ENCODE measurements at regions not wholly inside any gene's neighbourhood (a gene's known extent, or its start where the extent isn't known, plus 50 kb on each side); places are given as distances from the start of the nearest gene placed in this dataset.

GRCh38 chr10:128210215-128211063 lies 84.2 kb upstream of the MKI67 start:
- H3K36me3 ChIP-seq (ENCODE audit: control insufficient read depth in 4 of 4, insufficient read depth in 3 of 4, low read depth in 1 of 4, low read length in 3 of 4): no peaks in the 10 kb centered on the region
- peak overlapping the region in 1 of 2 donors; percentile 71 for H3K9ac ChIP-seq (ENCODE audit: low read depth in 1 of 2, low read length in 2 of 2)
- H3K4me3 ChIP-seq (ENCODE audit: low read depth in 1 of 3, low read length in 3 of 3): peak overlapping the region; percentile 68 to 77 (median 70)
- WGBS: 4% methylated on average over 91 of the region's 91 CpGs
- peaks cover 0 to 6% (median 4%) of the 10 kb centered on the region in 4 donors for H3K4me1 ChIP-seq (ENCODE audit: control insufficient read depth in 4 of 4, insufficient read depth in 4 of 4, low read length in 3 of 4)
- TF ChIP-seq RAD21 (IDR thresholded peaks at IDR 0.05) (peak in 1 of 2 donors; percentile 61), YY1 (IDR thresholded peaks at IDR 0.05) (no peak), CTCF (IDR thresholded peaks at IDR 0.05; ENCODE audit: low read depth, low read length, missing input control) (peak; percentile 75), HNF4A (conservative IDR thresholded peaks at IDR 0.05) (peak in 1 of 2 donors; percentile 13)
- H3K27me3 ChIP-seq (ENCODE audit: control insufficient read depth in 4 of 4, insufficient read depth in 4 of 4, low read length in 3 of 4): no peaks in the 10 kb centered on the region
- no peaks in the 10 kb centered on the region for H3K9me3 ChIP-seq (ENCODE audit: control insufficient read depth in 4 of 4, low read length in 3 of 4)
- peak overlapping the region in 1 of 2 donors; percentile 50 for H3K27ac ChIP-seq (ENCODE audit: low read depth in 1 of 2, low read length in 2 of 2)
- peak; percentile 77 for DNase-seq (ENCODE audit: low spot score)

GRCh38 chr10:128211064-128211504 lies 84.9 kb upstream of the MKI67 start:
- peak overlapping the region in 1 of 3 donors; percentile 77 for H3K4me3 ChIP-seq (ENCODE audit: low read depth in 1 of 3, low read length in 3 of 3)

GRCh38 chr10:128211953-128212727 lies 85.9 kb upstream of the MKI67 start:
- Histone ChIP-seq H3K4me3 (ENCODE audit: low read depth in 1 of 3, low read length in 3 of 3) (no peak overlapping the region), H3K9ac (ENCODE audit: low read depth in 1 of 2, low read length in 2 of 2) (no peak overlapping the region), H3K36me3 (ENCODE audit: control insufficient read depth in 4 of 4, insufficient read depth in 3 of 4, low read depth in 1 of 4, low read length in 3 of 4) (no peaks in the 10 kb centered on the region), H3K27ac (ENCODE audit: low read depth in 1 of 2, low read length in 2 of 2) (no peak overlapping the region), H3K9me3 (ENCODE audit: control insufficient read depth in 4 of 4, low read length in 3 of 4) (no peaks in the 10 kb centered on the region), H3K4me1 (ENCODE audit: control insufficient read depth in 4 of 4, insufficient read depth in 4 of 4, low read length in 3 of 4) (peaks cover 0 to 6% (median 4%) of the 10 kb centered on the region in 4 donors), H3K27me3 (ENCODE audit: control insufficient read depth in 4 of 4, insufficient read depth in 4 of 4, low read length in 3 of 4) (no peaks in the 10 kb centered on the region)
- WGBS: 25% methylated on average over 32 of the region's 32 CpGs
- DNase-seq (ENCODE audit: low spot score): peak; percentile 83
- no peak for TF ChIP-seq HNF4A (conservative IDR thresholded peaks at IDR 0.05)
- TF ChIP-seq CTCF (IDR thresholded peaks at IDR 0.05; ENCODE audit: low read depth, low read length, missing input control): peak; percentile 87
- TF ChIP-seq YY1 (IDR thresholded peaks at IDR 0.05): no peak
- no peak for TF ChIP-seq ZBTB33 (IDR thresholded peaks at IDR 0.05)
- no peak for TF ChIP-seq FOXA1 (IDR thresholded peaks at IDR 0.05)
- TF ChIP-seq REST (IDR thresholded peaks at IDR 0.05): no peak
- no peak for TF ChIP-seq NR2F2 (IDR thresholded peaks at IDR 0.05)
- TF ChIP-seq RAD21 (IDR thresholded peaks at IDR 0.05): peak; percentile 64 to 77
- no peak for TF ChIP-seq GABPA (IDR thresholded peaks at IDR 0.05 in 1 of 2, conservative IDR thresholded peaks at IDR 0.05 in 1 of 2)

More at GRCh38 chr10:128211064-128211504, 84.9 kb upstream of the MKI67 start:
- Histone ChIP-seq H3K27me3 (ENCODE audit: control insufficient read depth in 4 of 4, insufficient read depth in 4 of 4, low read length in 3 of 4) (no peaks in the 10 kb centered on the region), H3K9ac (ENCODE audit: low read depth in 1 of 2, low read length in 2 of 2) (no peak overlapping the region), H3K9me3 (ENCODE audit: control insufficient read depth in 4 of 4, low read length in 3 of 4) (no peaks in the 10 kb centered on the region), H3K36me3 (ENCODE audit: control insufficient read depth in 4 of 4, insufficient read depth in 3 of 4, low read depth in 1 of 4, low read length in 3 of 4) (no peaks in the 10 kb centered on the region), H3K4me1 (ENCODE audit: control insufficient read depth in 4 of 4, insufficient read depth in 4 of 4, low read length in 3 of 4) (peaks cover 0 to 6% (median 4%) of the 10 kb centered on the region in 4 donors), H3K27ac (ENCODE audit: low read depth in 1 of 2, low read length in 2 of 2) (no peak overlapping the region)
- 63% methylated on average over 25 of the region's 25 CpGs for WGBS
- DNase-seq (ENCODE audit: low spot score): no peak
- TF ChIP-seq RXRA (IDR thresholded peaks at IDR 0.05) (no peak), EGR1 (IDR thresholded peaks at IDR 0.05; ENCODE audit: low read depth in 2 of 2) (no peak), ATF3 (IDR thresholded peaks at IDR 0.05) (no peak)

All from liver (tissue), 8 donors.